Bronchial epithelial cell (primary cell): ENCODE measurements at regions not wholly inside any gene's neighbourhood (a gene's known extent, or its start where the extent isn't known, plus 50 kb on each side); places are given as distances from the start of the nearest gene placed in this dataset.

Experiments
- DNase-seq: peaks from one replicate; pipeline ENCODE4 v3.0.0-alpha.2; 2010; ENCODE audit warnings: low read depth
- FAIRE-seq: peaks from 2 replicates; lab custom pipeline; 2011; peaks lifted over from hg19 to GRCh38; lab: Jason Lieb, UNC
- H3K27me3 ChIP-seq: 2 replicates; pipeline ENCODE4 v1.5.1; 2011; ENCODE audit warnings: low read length; ENCODE audit not compliant: control insufficient read depth, insufficient read depth
- H3K36me3 ChIP-seq: 2 replicates; pipeline ENCODE4 v1.5.1; 2011; ENCODE audit warnings: low read length; ENCODE audit not compliant: control insufficient read depth, insufficient read depth
- H3K4me3 ChIP-seq: 2 replicates; pipeline ENCODE4 v1.5.1; 2011; ENCODE audit warnings: mild to moderate bottlenecking, low read depth, low read length, control low read depth
- TF ChIP-seq, protein P1 (sequence below): IDR thresholded peaks from 2 replicates; pipeline ENCODE4 v1.5.1; 2011; ENCODE audit warnings: mild to moderate bottlenecking, moderate library complexity, low read length, control low read depth, inconsistent platforms; ENCODE audit not compliant: insufficient read depth, severe bottlenecking

DNA sequence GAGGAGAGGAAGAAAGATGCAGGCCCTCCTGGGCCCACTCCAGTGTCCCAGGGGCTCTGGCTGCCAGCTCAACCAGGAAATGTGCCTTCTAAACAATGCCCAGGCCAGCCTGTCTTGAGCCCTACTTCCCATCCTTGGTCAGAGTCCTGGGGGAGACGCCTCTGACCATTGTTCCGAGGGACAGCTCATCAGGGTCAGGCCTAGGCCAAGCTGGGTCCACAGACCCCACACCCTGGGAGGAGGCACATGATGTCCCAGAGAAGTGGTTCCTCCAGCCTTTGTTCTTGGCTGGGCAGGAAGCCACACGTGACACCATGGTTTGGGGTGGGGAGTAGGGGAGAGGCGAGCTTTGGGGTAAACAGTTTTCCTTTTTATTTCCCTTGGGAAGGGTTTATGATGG lies 102.5 kb downstream of the EFNB1 start:
- DNase-seq = no peak
- TF ChIP-seq, protein P1, sequence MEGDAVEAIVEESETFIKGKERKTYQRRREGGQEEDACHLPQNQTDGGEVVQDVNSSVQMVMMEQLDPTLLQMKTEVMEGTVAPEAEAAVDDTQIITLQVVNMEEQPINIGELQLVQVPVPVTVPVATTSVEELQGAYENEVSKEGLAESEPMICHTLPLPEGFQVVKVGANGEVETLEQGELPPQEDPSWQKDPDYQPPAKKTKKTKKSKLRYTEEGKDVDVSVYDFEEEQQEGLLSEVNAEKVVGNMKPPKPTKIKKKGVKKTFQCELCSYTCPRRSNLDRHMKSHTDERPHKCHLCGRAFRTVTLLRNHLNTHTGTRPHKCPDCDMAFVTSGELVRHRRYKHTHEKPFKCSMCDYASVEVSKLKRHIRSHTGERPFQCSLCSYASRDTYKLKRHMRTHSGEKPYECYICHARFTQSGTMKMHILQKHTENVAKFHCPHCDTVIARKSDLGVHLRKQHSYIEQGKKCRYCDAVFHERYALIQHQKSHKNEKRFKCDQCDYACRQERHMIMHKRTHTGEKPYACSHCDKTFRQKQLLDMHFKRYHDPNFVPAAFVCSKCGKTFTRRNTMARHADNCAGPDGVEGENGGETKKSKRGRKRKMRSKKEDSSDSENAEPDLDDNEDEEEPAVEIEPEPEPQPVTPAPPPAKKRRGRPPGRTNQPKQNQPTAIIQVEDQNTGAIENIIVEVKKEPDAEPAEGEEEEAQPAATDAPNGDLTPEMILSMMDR = no peak
- Histone ChIP-seq H3K36me3 (no peaks in the 10 kb centered on the region), H3K4me3 (no peak overlapping the region), H3K27me3 (no peaks in the 10 kb centered on the region)
- no peak for FAIRE-seq

DNA sequence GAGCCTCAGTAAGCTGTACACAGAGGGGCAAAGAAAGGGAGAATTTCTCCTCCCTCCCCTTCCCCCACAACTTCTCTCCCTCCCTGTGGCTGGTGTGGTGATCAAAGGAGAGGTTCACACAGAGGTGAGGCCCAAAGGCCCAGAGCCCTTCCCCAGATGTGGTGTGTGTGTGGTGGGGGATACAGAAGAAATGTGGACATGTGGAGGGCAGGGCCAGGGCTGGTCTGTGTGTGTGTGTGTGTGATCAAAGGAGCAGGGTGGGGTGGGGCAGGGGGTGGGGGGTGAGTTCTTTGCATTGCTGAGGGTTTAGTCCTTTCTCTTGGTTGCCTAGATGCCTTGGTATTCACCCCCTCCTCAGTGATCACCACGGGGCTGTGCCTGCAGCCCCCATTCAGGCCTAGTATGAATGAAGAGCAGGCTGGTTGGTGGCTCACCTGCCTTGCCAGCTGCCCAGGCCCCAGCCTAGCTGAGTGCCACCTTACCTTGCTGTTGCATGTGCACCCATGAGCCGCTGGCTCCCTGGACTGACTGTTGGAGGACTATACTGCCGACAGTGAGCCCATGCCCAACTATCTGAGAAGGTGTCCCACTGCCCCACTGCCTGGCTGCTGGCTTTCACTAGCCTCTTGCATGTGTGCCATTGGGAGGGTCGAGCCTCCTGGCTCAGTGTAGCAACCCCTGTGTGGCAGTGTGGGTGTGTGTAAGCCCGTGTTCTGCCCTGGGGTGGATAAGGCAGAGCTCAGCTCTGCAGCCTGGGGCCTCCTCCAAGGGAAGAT lies 101.9 kb downstream of the EFNB1 start:
- TF ChIP-seq, protein P1 = no peak
- no peaks in the 10 kb centered on the region for H3K27me3 ChIP-seq
- DNase-seq = no peak
- no peaks in the 10 kb centered on the region for H3K36me3 ChIP-seq
- H3K4me3 ChIP-seq = no peak overlapping the region
- peak; percentile 58 for FAIRE-seq

DNA sequence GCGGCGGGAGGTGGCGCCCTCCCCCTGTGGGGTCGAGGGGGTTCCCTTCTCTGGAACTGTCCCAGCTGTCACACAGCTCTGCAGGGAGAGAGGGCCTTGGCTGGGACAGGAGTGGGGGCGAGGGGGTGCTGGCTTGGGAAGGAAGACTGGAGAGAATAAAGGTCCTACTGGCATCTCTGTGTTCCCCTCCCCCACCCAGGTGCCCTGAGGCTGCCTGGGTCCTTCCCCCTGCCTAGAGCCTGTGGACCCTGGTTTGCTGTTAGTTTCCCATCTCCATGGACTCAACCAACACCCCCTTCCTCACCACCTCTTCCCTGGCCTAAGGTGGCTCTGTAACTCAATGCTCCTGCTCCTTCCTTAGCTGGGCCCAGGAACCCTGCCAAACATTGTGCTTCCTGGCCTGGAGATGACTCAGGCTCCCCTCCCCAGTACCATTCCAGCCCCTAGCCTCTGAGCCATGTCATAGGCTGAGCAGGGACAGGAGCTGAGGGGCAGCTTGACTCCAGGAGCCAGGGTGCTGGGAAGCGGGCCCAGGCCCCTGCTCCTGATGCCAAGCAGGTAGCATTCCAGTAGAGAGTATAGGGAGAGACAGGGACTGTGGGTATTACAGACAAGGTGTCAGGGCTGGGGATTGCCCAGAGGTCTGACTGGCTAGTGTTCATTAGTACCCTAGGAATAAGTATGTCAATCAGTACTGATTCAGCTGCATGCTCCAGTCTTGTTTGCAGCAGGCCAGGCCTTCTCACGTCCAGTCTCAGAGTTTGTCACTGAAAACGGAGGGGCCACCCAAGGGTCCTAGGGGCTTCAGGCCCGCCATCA lies 100.7 kb downstream of the EFNB1 start:
- no peaks in the 10 kb centered on the region for H3K36me3 ChIP-seq
- no peaks in the 10 kb centered on the region for H3K27me3 ChIP-seq
- no peak overlapping the region for H3K4me3 ChIP-seq
- peak; percentile 77 for DNase-seq
- no peak for FAIRE-seq
- TF ChIP-seq, protein P1 = no peak

DNA sequence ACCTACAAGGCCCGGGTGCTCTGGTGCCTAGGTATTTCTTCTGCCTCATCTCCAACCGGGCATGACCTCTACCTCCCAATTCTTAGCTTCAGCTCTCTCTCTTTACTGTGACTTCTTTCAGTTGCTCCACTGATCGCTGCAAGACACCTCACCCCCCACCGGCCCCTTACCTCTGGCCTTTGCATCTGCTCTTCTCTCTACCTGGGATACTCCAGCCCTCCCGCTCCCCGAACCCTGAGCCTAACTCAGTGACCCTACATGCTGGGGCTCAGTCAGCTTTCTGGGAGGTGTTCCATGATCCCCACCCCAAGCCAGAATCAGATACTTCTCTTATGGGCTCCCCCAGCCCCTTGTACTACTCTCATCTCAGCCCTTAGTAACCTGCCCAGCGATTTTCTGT lies 99.6 kb downstream of the EFNB1 start:
- DNase-seq = no peak
- Histone ChIP-seq H3K27me3 (no peaks in the 10 kb centered on the region), H3K36me3 (no peaks in the 10 kb centered on the region), H3K4me3 (no peak overlapping the region)
- TF ChIP-seq, protein P1 = no peak
- FAIRE-seq = no peak

DNA sequence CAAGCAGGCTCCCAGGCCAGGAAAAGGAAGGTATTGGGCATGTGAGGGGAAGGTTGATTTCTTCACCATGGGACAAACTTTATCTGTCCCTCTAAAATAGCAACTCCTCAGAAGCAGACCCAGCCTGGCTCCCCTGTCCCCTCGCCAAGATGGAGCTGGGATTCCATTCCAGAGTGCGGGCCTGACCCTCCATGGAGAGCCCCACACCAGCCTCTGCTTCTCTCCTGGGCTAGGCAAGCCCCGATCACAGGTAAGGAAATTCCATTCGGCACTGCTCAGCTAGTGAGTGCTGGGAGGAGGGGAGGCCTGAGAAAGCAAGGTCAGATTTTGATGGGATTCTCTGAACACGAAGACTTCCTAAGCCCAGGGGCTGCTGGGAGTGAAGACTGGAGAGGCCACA lies 98.4 kb downstream of the EFNB1 start:
- FAIRE-seq (no peak), DNase-seq (no peak)
- H3K27me3 ChIP-seq = no peaks in the 10 kb centered on the region
- no peaks in the 10 kb centered on the region for H3K36me3 ChIP-seq
- TF ChIP-seq, protein P1 = no peak
- no peak overlapping the region for H3K4me3 ChIP-seq
